GM04504 (cell line): ENCODE measurements at regions not wholly inside any gene's neighbourhood (a gene's known extent, or its start where the extent isn't known, plus 50 kb on each side); places are given as distances from the start of the nearest gene placed in this dataset.

ENCODE experiments used
- DNase-seq: peaks from one replicate; pipeline ENCODE4 v3.0.0-alpha.2; 2012; ENCODE audit warnings: low read depth

- no peak for DNase-seq
These were observed 311.3 kb downstream of the TNS1 start for GRCh38 chr2:217691516-217691915.

- DNase-seq: no peak
These were observed 313.7 kb downstream of the TNS1 start for GRCh38 chr2:217689053-217689452.

GRCh38 chr2:217688494-217688893 lies 314.3 kb downstream of the TNS1 start:
- DNase-seq: no peak

GRCh38 chr2:217687771-217688170 lies 315.0 kb downstream of the TNS1 start:
- no peak for DNase-seq

- peak; percentile 87 for DNase-seq
These were observed 317.6 kb downstream of the TNS1 start for GRCh38 chr2:217685255-217685605.

- no peak for DNase-seq
These were observed 318.2 kb downstream of the TNS1 start for GRCh38 chr2:217684431-217685254.

GRCh38 chr2:217683106-217683870 lies 319.5 kb downstream of the TNS1 start:
- DNase-seq: no peak

- DNase-seq: no peak
These were observed 321.0 kb downstream of the TNS1 start for GRCh38 chr2:217681791-217682190.

GRCh38 chr2:217680381-217680780 lies 322.4 kb downstream of the TNS1 start:
- no peak for DNase-seq

GRCh38 chr2:217673627-217674026 lies 329.2 kb downstream of the TNS1 start:
- no peak for DNase-seq

GRCh38 chr2:217672472-217672871 lies 330.3 kb downstream of the TNS1 start:
- DNase-seq: no peak

GRCh38 chr2:217671871-217672270 lies 330.9 kb downstream of the TNS1 start:
- no peak for DNase-seq

- no peak for DNase-seq
These were observed 331.7 kb downstream of the TNS1 start for GRCh38 chr2:217671075-217671474.

- DNase-seq: no peak
These were observed 333.0 kb downstream of the TNS1 start for GRCh38 chr2:217669831-217670230.

- no peak for DNase-seq
These were observed 335.3 kb downstream of the TNS1 start for GRCh38 chr2:217667512-217667911.

GRCh38 chr2:217667035-217667434 lies 335.8 kb downstream of the TNS1 start:
- no peak for DNase-seq

GRCh38 chr2:217666338-217666737 lies 336.5 kb downstream of the TNS1 start:
- no peak for DNase-seq

GRCh38 chr2:217664761-217665160 lies 338.0 kb downstream of the TNS1 start:
- no peak for DNase-seq

GRCh38 chr2:217662984-217663602 lies 339.7 kb downstream of the TNS1 start:
- DNase-seq: no peak

GRCh38 chr2:217661378-217661777 lies 341.4 kb downstream of the TNS1 start:
- no peak for DNase-seq

- no peak for DNase-seq
These were observed 342.4 kb downstream of the TNS1 start for GRCh38 chr2:217660423-217660822.

- DNase-seq: no peak
These were observed 344.0 kb downstream of the TNS1 start for GRCh38 chr2:217658806-217659205.

- no peak for DNase-seq
These were observed 345.5 kb downstream of the TNS1 start for GRCh38 chr2:217657252-217657651.
